ENCODE measurements at regions not wholly inside any gene's neighbourhood (a gene's known extent, or its start where the extent isn't known, plus 50 kb on each side); places are given as distances from the start of the nearest gene placed in this dataset.
A peak's percentile ranks its signal among the peaks of the same experiment; 100 is the strongest.

DNA sequence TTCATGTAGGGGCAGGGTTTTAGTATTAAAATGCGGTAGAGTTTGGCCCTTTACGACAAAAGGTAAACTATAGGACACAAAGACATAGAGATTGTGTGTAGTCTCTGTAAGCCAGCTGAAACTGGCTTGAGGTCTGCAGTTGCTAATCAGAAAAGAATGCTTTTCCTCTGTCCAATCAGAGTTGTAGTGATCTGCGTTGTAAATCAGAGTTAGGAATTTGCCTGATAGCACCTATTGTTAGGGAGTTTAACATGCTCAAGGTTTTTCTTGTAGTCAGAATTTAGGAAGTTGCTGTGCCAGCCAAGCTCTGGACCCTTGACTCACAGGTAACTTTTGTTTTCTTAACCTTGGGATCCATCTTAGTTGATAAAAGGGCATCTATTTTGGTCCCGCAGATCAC, 61.2 kb upstream of the VTCN1 start:
- DNase-seq (peak in 1 of 5 donors; percentile 16), FAIRE-seq (no peak)
- intact Hi-C loops (cut with DNase I) = no loop called here

DNA sequence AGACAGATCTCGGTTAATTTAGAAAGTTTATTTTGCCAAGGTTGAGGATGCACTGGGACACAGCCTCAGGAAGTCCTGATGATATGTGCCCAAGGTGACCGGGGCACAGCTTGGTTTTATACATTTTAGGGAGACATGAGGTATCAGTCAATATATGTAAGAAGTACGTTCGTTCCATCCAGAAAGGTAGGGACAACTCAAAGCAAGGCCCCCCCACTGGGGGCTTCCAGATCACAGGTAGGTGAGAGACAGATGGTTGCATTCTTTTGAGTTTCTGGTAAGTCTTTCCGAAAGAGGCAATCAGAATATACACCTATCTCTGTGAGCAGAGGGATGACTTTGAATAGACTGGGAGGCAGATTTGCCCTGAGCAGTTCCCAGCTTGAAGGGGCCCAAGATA, 60.4 kb upstream of the VTCN1 start:
- H3K4me3 ChIP-seq (ENCODE audit: low read length in 3 of 3) = no peak overlapping the region
- DNase-seq = no peak
- H3K4me1 ChIP-seq (ENCODE audit: control insufficient read depth in 2 of 3, insufficient read depth in 2 of 3, low read depth in 1 of 3, low read length in 3 of 3) = peaks cover 0 to 14% (median 2%) of the 10 kb centered on the region in 3 donors
- no peak overlapping the region for H3K9ac ChIP-seq (ENCODE audit: low read length in 3 of 3)
- no peaks in the 10 kb centered on the region for H3K36me3 ChIP-seq (ENCODE audit: control insufficient read depth in 2 of 3, insufficient read depth in 3 of 3, low read length in 3 of 3)
- no peak for FAIRE-seq
- H3K27me3 ChIP-seq (ENCODE audit: control insufficient read depth, insufficient read depth, low read length) = no peaks in the 10 kb centered on the region
- intact Hi-C loops (cut with DNase I) = no loop called here
- TF ChIP-seq, protein P1, sequence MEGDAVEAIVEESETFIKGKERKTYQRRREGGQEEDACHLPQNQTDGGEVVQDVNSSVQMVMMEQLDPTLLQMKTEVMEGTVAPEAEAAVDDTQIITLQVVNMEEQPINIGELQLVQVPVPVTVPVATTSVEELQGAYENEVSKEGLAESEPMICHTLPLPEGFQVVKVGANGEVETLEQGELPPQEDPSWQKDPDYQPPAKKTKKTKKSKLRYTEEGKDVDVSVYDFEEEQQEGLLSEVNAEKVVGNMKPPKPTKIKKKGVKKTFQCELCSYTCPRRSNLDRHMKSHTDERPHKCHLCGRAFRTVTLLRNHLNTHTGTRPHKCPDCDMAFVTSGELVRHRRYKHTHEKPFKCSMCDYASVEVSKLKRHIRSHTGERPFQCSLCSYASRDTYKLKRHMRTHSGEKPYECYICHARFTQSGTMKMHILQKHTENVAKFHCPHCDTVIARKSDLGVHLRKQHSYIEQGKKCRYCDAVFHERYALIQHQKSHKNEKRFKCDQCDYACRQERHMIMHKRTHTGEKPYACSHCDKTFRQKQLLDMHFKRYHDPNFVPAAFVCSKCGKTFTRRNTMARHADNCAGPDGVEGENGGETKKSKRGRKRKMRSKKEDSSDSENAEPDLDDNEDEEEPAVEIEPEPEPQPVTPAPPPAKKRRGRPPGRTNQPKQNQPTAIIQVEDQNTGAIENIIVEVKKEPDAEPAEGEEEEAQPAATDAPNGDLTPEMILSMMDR (IDR thresholded peaks at IDR 0.05; ENCODE audit: borderline replicate concordance, extremely low read depth, insufficient read depth) = no peak
- H3K9me3 ChIP-seq (ENCODE audit: control insufficient read depth in 2 of 3, insufficient read depth in 1 of 3, low read length in 3 of 3) = no peaks in the 10 kb centered on the region
- no peak overlapping the region for H3K27ac ChIP-seq (ENCODE audit: low read depth in 2 of 2, low read length in 2 of 2)

More for the DNA sequence above, 61.2 kb upstream of the VTCN1 start:
- Histone ChIP-seq H3K4me3 (ENCODE audit: low read length in 3 of 3) (no peak overlapping the region), H3K36me3 (ENCODE audit: control insufficient read depth in 2 of 3, insufficient read depth in 3 of 3, low read length in 3 of 3) (no peaks in the 10 kb centered on the region), H3K27me3 (ENCODE audit: control insufficient read depth, insufficient read depth, low read length) (no peaks in the 10 kb centered on the region), H3K9me3 (ENCODE audit: control insufficient read depth in 2 of 3, insufficient read depth in 1 of 3, low read length in 3 of 3) (no peaks in the 10 kb centered on the region), H3K27ac (ENCODE audit: low read depth in 2 of 2, low read length in 2 of 2) (no peak overlapping the region), H3K4me1 (ENCODE audit: control insufficient read depth in 2 of 3, insufficient read depth in 2 of 3, low read depth in 1 of 3, low read length in 3 of 3) (peaks cover 0 to 14% (median 2%) of the 10 kb centered on the region in 3 donors), H3K9ac (ENCODE audit: low read length in 3 of 3) (no peak overlapping the region)
- TF ChIP-seq, protein P1 (IDR thresholded peaks at IDR 0.05; ENCODE audit: borderline replicate concordance, extremely low read depth, insufficient read depth) = no peak

DNA sequence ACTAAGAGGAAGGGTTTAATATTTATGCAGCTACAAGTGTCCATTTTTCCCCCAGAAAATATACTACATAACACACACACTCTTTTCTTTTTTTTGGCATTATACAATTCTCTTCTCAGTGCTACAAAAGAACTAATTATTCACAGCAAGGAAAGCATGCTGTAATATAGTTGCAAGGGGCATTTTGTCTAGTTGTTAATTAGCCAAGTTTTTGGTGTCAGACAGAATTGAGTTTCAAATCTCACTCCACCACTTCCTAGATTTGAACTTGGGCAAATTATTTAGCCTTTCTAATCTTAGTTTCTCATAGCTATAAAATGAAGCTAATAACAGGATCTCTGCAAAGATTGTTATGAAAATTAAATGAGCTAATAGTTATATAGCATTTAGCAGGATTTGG, 60.0 kb upstream of the VTCN1 start:
- Histone ChIP-seq H3K27me3 (ENCODE audit: control insufficient read depth, insufficient read depth, low read length) (no peaks in the 10 kb centered on the region), H3K9me3 (ENCODE audit: control insufficient read depth in 2 of 3, insufficient read depth in 1 of 3, low read length in 3 of 3) (no peaks in the 10 kb centered on the region), H3K36me3 (ENCODE audit: control insufficient read depth in 2 of 3, insufficient read depth in 3 of 3, low read length in 3 of 3) (no peaks in the 10 kb centered on the region), H3K4me1 (ENCODE audit: control insufficient read depth in 2 of 3, insufficient read depth in 2 of 3, low read depth in 1 of 3, low read length in 3 of 3) (peaks cover 0 to 14% (median 2%) of the 10 kb centered on the region in 3 donors), H3K4me3 (ENCODE audit: low read length in 3 of 3) (no peak overlapping the region), H3K9ac (ENCODE audit: low read length in 3 of 3) (no peak overlapping the region), H3K27ac (ENCODE audit: low read depth in 2 of 2, low read length in 2 of 2) (no peak overlapping the region)
- intact Hi-C loops (cut with DNase I) = no loop called here
- TF ChIP-seq, protein P1 (IDR thresholded peaks at IDR 0.05; ENCODE audit: borderline replicate concordance, extremely low read depth, insufficient read depth) = no peak
- no peak for DNase-seq
- no peak for FAIRE-seq
